SU-DHL-6 (cell line): ENCODE measurements at regions not wholly inside any gene's neighbourhood (a gene's known extent, or its start where the extent isn't known, plus 50 kb on each side); places are given as distances from the start of the nearest gene placed in this dataset.

ENCODE experiments used
- CTCF ChIP-seq: fragments of 200-600 bp; sonication (generic); IDR thresholded peaks from one replicate; pipeline ENCODE4 v1.5.1; 2017; ENCODE audit warnings: antibody characterized with exemption, mild to moderate bottlenecking, low read length, moderate library complexity; ENCODE audit not compliant: insufficient read depth, poor library complexity, severe bottlenecking
- EZH2phosphoT487 ChIP-seq: fragments of 200-600 bp; sonication (generic), shearing (Covaris generic); conservative IDR thresholded peaks from 2 replicates; pipeline ENCODE4 v1.6.1; 2018; ENCODE audit warnings: mild to moderate bottlenecking, antibody characterized with exemption, low read length, moderate library complexity, mixed read lengths

- TF ChIP-seq CTCF = no peak
- no peak for TF ChIP-seq EZH2phosphoT487
These were observed 138.5 kb upstream of the FSTL4 start for GRCh38 chr5:133750856-133751255.
